ENCODE measurements at regions not wholly inside any gene's neighbourhood (a gene's known extent, or its start where the extent isn't known, plus 50 kb on each side); places are given as distances from the start of the nearest gene placed in this dataset.

DNA sequence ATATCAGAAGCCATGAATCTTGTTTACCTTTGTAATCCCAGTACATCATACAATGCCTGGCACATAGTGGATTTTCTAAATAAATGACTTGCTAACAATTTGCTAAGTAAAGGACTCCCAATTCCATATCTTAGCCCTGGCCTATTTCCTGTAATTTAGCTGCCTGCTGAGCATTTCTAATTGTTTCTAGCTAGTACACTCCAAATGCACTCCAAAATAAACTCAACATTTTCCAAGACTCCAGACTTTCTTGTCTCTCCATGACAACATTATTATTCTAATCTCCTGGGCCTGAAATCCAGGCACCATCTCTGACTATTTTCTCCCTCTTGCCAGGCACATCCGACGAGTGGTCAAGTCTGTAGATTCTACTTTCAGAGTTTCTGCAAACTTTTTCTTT is 773.5 kb downstream of the SQOR start:
- no peak for DNase-seq (ENCODE audit: extremely low read depth, low read depth)
- no peak for TF ChIP-seq CTCF (IDR thresholded peaks at IDR 0.05; ENCODE audit: low read depth, low read length)

DNA sequence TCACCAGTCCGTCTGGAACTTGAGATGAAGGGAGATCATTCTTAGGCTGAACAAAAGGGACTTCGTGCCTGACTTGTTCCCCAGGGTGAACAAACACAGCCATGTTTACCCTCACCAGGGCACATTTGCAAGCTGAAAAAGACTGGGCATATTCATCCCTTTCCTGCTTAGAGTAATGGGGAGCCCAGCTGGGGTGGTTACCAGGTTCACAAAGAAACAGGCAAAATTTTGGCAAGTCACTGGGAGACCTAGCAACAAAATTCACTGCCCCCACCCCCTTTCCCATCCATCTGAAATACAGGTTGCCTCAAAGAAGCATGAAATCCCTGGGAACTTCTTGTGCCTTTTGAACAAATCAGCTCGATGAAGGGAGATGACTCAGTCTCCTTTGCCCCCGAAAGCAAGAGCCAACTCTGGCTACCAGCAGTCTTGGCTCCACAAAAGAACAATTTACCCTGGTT is 775.0 kb downstream of the SQOR start:
- DNase-seq (ENCODE audit: extremely low read depth, low read depth): no peak
- no peak for TF ChIP-seq CTCF (IDR thresholded peaks at IDR 0.05; ENCODE audit: low read depth, low read length)

DNA sequence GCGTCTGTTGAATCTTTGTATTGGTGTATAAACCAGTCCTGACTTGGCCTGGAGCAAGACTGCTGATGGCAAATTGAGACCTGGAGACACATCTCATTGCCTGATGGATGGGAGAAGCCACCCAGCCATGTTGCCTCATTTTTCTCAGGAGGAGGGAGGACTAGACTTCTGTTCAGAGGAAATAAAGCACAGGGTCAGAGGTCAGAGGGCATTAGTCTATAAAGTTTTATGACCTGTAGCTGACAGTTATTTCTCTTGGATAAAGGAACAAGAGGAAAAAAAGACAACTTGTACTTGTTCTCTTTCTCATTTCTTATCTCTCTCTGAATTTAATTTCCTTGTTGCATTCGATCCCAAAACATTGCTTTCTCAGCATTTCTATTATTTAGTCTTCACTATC is 775.9 kb downstream of the SQOR start:
- TF ChIP-seq CTCF (IDR thresholded peaks at IDR 0.05; ENCODE audit: low read depth, low read length): no peak
- no peak for DNase-seq (ENCODE audit: extremely low read depth, low read depth)

GRCh38 chr15:46411900-46412299 is 777.1 kb downstream of the SQOR start:
- TF ChIP-seq CTCF (IDR thresholded peaks at IDR 0.05; ENCODE audit: low read depth, low read length): no peak
- no peak for DNase-seq (ENCODE audit: extremely low read depth, low read depth)

GRCh38 chr15:46413799-46414198 is 779.0 kb downstream of the SQOR start:
- no peak for DNase-seq (ENCODE audit: extremely low read depth, low read depth)
- no peak for TF ChIP-seq CTCF (IDR thresholded peaks at IDR 0.05; ENCODE audit: low read depth, low read length)

DNA sequence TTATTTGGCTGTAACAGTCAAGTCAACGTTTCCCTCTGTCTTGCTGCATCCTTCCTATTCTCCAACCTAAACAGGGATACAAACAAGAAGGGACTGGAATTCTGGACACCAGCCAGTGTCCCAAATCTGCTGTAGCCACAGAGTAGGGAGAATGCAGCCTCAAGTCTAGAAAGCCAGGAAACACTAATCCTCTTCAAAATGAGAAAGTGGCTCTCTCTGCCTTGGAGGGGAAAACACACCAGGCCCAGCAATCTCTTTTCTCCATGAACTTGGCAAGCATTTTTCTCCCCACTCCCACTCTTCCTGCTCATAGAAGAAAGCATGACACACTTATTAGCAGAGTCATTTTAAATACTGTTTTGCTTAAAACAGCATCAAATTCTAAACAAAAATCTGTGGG is 781.7 kb downstream of the SQOR start:
- DNase-seq (ENCODE audit: extremely low read depth, low read depth): no peak
- no peak for TF ChIP-seq CTCF (IDR thresholded peaks at IDR 0.05; ENCODE audit: low read depth, low read length)

- DNase-seq (ENCODE audit: extremely low read depth, low read depth): no peak
- no peak for TF ChIP-seq CTCF (IDR thresholded peaks at IDR 0.05; ENCODE audit: low read depth, low read length)
Observed at GRCh38 chr15:46420990-46421389, 786.2 kb downstream of the SQOR start.

Measured in AG09319 (cell line).